H1 (cell line): ENCODE measurements at regions not wholly inside any gene's neighbourhood (a gene's known extent, or its start where the extent isn't known, plus 50 kb on each side); places are given as distances from the start of the nearest gene placed in this dataset.

Experiments used
- CTCF ChIA-PET: fragments of 300-600 bp; sonication (Branson Sonifier 250); formaldehyde crosslinking; loops from one replicate; lab custom pipeline; 2021; ENCODE audit not compliant: partially characterized antibody; lab: Charles Lee
- POLR2A ChIA-PET: fragments of 300-600 bp; sonication (Branson Sonifier 250); formaldehyde crosslinking; loops from one replicate; lab custom pipeline; 2021; ENCODE audit warnings: inconsistent platforms; ENCODE audit not compliant: partially characterized antibody; lab: Charles Lee
- DNase-seq, 2 experiments: peaks; one replicate each; pipeline versions ENCODE4 v3.0.0 to v3.0.0-alpha.2; 2010 to 2022; ENCODE audit warnings: low spot score in 2 of 2, low read depth in 1 of 2, mixed read lengths in 1 of 2
- FAIRE-seq: peaks from 2 replicates; lab custom pipeline; 2011; peaks lifted over from hg19 to GRCh38; lab: Jason Lieb, UNC
- H2AFZ ChIP-seq: 2 replicates; pipeline ENCODE4 v1.8.1; 2012; ENCODE audit warnings: low read length, inconsistent platforms
- H2AK5ac ChIP-seq: 2 replicates; pipeline ENCODE4 v1.6.1; 2013; ENCODE audit warnings: low read depth, low read length
- H2BK120ac ChIP-seq: replicated peaks from 2 replicates; pipeline ENCODE3; 2013; ENCODE audit warnings: low read depth, low read length, inconsistent platforms
- H2BK12ac ChIP-seq: 2 replicates; pipeline ENCODE4 v1.6.1; 2013; ENCODE audit warnings: low read depth, low read length
- H2BK15ac ChIP-seq: 2 replicates; pipeline ENCODE4 v1.6.1; 2013; ENCODE audit warnings: low read length
- H2BK20ac ChIP-seq: 2 replicates; pipeline ENCODE4 v1.6.1; 2013; ENCODE audit warnings: low read length
- H2BK5ac ChIP-seq: 2 replicates; pipeline ENCODE4 v1.6.1; 2013; ENCODE audit warnings: low read depth, low read length
- H3K14ac ChIP-seq: 2 replicates; pipeline ENCODE4 v1.6.1; 2013; ENCODE audit warnings: inconsistent platforms; ENCODE audit not compliant: insufficient read length
- H3K18ac ChIP-seq: 2 replicates; pipeline ENCODE4 v1.6.1; 2013; ENCODE audit warnings: low read length; ENCODE audit errors: extremely low read depth
- H3K23ac ChIP-seq: 2 replicates; pipeline ENCODE4 v1.6.1; 2013; ENCODE audit warnings: inconsistent platforms; ENCODE audit not compliant: insufficient read length
- H3K23me2 ChIP-seq: 2 replicates; pipeline ENCODE4 v1.6.1; 2013; ENCODE audit warnings: low read depth, low read length
- H3K27ac ChIP-seq: 2 replicates; pipeline ENCODE4 v1.6.1; 2011; ENCODE audit warnings: low read depth, low read length, inconsistent platforms
- H3K27me3 ChIP-seq, 4 experiments: replicated peaks in 1 of 4; 1 replicate in 1 of 4; 2 replicates in 3 of 4; pipeline versions ENCODE4 v1.6.1 to v1.8.1; 2011 to 2013; ENCODE audit warnings: low read length in 3 of 4, mild to moderate bottlenecking in 3 of 4, inconsistent platforms in 2 of 4, mixed read lengths in 2 of 4, moderate library complexity in 1 of 4; ENCODE audit not compliant: control insufficient read depth in 3 of 4, insufficient read depth in 3 of 4; ENCODE audit errors: extremely low read depth in 1 of 4
- H3K36me3 ChIP-seq, 4 experiments: 2 replicates each; pipeline versions ENCODE4 v1.6.1 to v1.8.1; 2011 to 2013; ENCODE audit warnings: mild to moderate bottlenecking in 4 of 4, low read length in 3 of 4, moderate library complexity in 2 of 4, control low read depth in 1 of 4, inconsistent platforms in 1 of 4; ENCODE audit not compliant: insufficient read depth in 4 of 4, control insufficient read depth in 2 of 4
- H3K4ac ChIP-seq: replicated peaks from 2 replicates; pipeline ENCODE3; 2013; ENCODE audit warnings: low read length, low read depth, mixed read lengths, inconsistent platforms; ENCODE audit not compliant: insufficient read length
- H3K4me1 ChIP-seq, 4 experiments: replicated peaks in 1 of 4; 1 replicate in 1 of 4; 2 replicates in 3 of 4; pipeline versions ENCODE4 v1.6.1 to v1.8.1; 2011 to 2013; ENCODE audit warnings: low read length in 3 of 4, inconsistent platforms in 2 of 4, mixed read lengths in 1 of 4; ENCODE audit not compliant: insufficient read depth in 4 of 4, control insufficient read depth in 3 of 4
- H3K4me2 ChIP-seq, 2 experiments: 2 replicates each; pipeline versions ENCODE4 v1.6.1 to v1.8.1; 2011 to 2013; ENCODE audit warnings: low read depth in 2 of 2, low read length in 2 of 2, control low read depth in 1 of 2, inconsistent platforms in 1 of 2, mild to moderate bottlenecking in 1 of 2; ENCODE audit not compliant: insufficient read depth in 1 of 2
- H3K4me3 ChIP-seq, 4 experiments: fragments of 200-600, 300-600 bp in 1 of 4; sonication (generic), shearing (Covaris generic), sonication (Bioruptor Twin) in 1 of 4; 2 replicates each; pipeline versions ENCODE4 v1.5.1 to v1.8.1; 2011 to 2016; ENCODE audit warnings: low read length in 4 of 4, low read depth in 3 of 4, control low read depth in 2 of 4, inconsistent platforms in 2 of 4, mild to moderate bottlenecking in 2 of 4, mixed read lengths in 1 of 4, moderate library complexity in 1 of 4; ENCODE audit not compliant: insufficient read depth in 2 of 4; ENCODE audit errors: extremely low read depth in 1 of 4
- H3K56ac ChIP-seq: replicated peaks from 2 replicates; pipeline ENCODE3; 2013; ENCODE audit warnings: low read depth, mild to moderate bottlenecking, mixed read lengths, low read length, inconsistent platforms; ENCODE audit not compliant: insufficient read length
- H3K79me1 ChIP-seq: 2 replicates; pipeline ENCODE4 v1.6.1; 2013; ENCODE audit warnings: low read depth, low read length, control low read depth
- H3K79me2 ChIP-seq, 2 experiments: 2 replicates each; pipeline versions ENCODE4 v1.6.1 to v1.8.1; 2012 to 2013; ENCODE audit warnings: low read length in 2 of 2, mild to moderate bottlenecking in 2 of 2, inconsistent platforms in 1 of 2; ENCODE audit not compliant: insufficient read depth in 2 of 2, control insufficient read depth in 1 of 2
- H3K9ac ChIP-seq, 4 experiments: replicated peaks in 1 of 4; 1 replicate in 1 of 4; 2 replicates in 3 of 4; pipeline versions ENCODE4 v1.6.1 to v1.8.1; 2011 to 2013; ENCODE audit warnings: low read depth in 3 of 4, low read length in 3 of 4, control low read depth in 2 of 4, mild to moderate bottlenecking in 2 of 4, moderate library complexity in 2 of 4, inconsistent platforms in 1 of 4; ENCODE audit errors: extremely low read depth in 1 of 4
- H3K9me3 ChIP-seq, 2 experiments: 2 replicates each; pipeline versions ENCODE4 v1.6.1 to v1.8.1; 2012 to 2013; ENCODE audit warnings: mild to moderate bottlenecking in 2 of 2, moderate library complexity in 2 of 2, control low read depth in 1 of 2, inconsistent platforms in 1 of 2, low read depth in 1 of 2, low read length in 1 of 2, mixed read lengths in 1 of 2; ENCODE audit not compliant: insufficient read depth in 2 of 2
- H4K20me1 ChIP-seq, 2 experiments: replicated peaks in 1 of 2; 2 replicates each; pipeline versions ENCODE3 to v1.8.1; 2011 to 2013; ENCODE audit warnings: inconsistent platforms in 2 of 2, low read length in 2 of 2, mild to moderate bottlenecking in 1 of 2; ENCODE audit not compliant: insufficient read depth in 2 of 2, control insufficient read depth in 1 of 2
- H4K5ac ChIP-seq: 2 replicates; pipeline ENCODE4 v1.6.1; 2013; ENCODE audit warnings: low read length, low read depth, mixed read lengths, inconsistent platforms; ENCODE audit not compliant: insufficient read length
- H4K8ac ChIP-seq: 2 replicates; pipeline ENCODE4 v1.8.0; 2013; ENCODE audit warnings: mild to moderate bottlenecking, moderate library complexity, low read length, inconsistent platforms; ENCODE audit not compliant: insufficient read depth; ENCODE audit errors: extremely low read depth
- H4K91ac ChIP-seq: replicated peaks from 2 replicates; pipeline ENCODE3; 2013; ENCODE audit warnings: low read length, mixed read lengths, inconsistent platforms; ENCODE audit not compliant: insufficient read length
- WGBS, 2 experiments: shearing (Covaris generic) in 1 of 2; methylation state at CpG; one replicate each; pipeline versions ENCODE4 v1.1.6 to v1.1.7; 2013 to 2015; ENCODE audit warnings: low lambda C conversion rate in 2 of 2, mixed read lengths in 2 of 2, inconsistent platforms in 1 of 2, low coverage in 1 of 2, missing lambda C conversion rate in 1 of 2; ENCODE audit not compliant: insufficient replicate concordance in 2 of 2, insufficient coverage in 1 of 2, insufficient read length in 1 of 2; ENCODE audit errors: extremely low coverage in 1 of 2, missing lambda C conversion rate in 1 of 2; 5-methylcytosine and 5-hydroxymethylcytosine counted together

DNA sequence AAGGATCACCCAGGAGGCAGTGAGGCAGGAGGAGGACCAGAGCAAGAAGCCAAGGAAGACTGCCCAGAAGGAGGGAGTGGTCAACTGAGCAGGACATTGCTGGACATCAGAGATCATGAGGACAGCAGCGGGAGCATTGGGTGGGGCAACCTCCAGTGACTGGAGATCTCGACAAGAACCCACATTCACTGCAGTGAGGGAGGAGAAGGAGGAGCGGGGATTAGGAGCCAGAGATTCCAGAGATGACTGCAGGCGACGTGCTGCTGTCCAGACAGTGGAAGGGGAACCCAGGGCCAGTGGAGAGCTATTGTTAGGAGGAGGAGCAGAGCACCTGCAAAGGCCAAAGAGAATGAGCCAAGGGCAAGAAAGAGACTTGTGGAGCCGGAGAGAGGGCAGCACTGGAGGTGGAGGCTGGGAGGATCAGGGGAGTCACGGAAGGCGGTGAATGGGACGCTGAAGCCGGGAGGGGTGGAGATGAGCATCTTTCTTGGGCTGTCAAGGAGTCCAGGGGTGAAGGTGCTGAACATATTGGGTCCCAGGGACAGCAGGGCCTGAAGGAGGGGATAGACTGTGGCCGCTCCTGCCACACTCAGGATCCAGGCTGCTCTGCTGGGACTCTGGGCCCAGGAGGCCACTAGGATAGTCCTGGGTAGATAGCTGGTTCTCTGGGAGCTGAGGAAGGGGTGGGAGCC is 140.1 kb upstream of the UNC5B start:
- DNase-seq, result no peak
- H3K27ac ChIP-seq, result no peak overlapping the region
- no peak overlapping the region for H3K9ac ChIP-seq
- H4K8ac ChIP-seq, result no peak overlapping the region
- no peaks in the 10 kb centered on the region for H4K20me1 ChIP-seq
- no peak overlapping the region for H3K14ac ChIP-seq
- H2AK5ac ChIP-seq, result no peak overlapping the region
- H3K4me1 ChIP-seq, result peaks cover 3 to 27% (median 10%) of the 10 kb centered on the region in 4 experiments; a peak in 6 of 7 replicates
- no peak overlapping the region for H4K91ac ChIP-seq
- H3K18ac ChIP-seq, result no peak overlapping the region
- H2BK12ac ChIP-seq, result no peak overlapping the region
- 84% methylated on average over 11 of the region's 11 CpGs; no CpG with 5 or more reads in 1 of the 2 experiments for WGBS, 2 experiments
- H4K5ac ChIP-seq, result no peak overlapping the region
- H3K36me3 ChIP-seq, result no peaks in the 10 kb centered on the region
- H3K27me3 ChIP-seq, result no peaks in the 10 kb centered on the region; a peak in 1 of 7 replicates
- H2AFZ ChIP-seq, result no peak overlapping the region
- no peak overlapping the region for H3K4me2 ChIP-seq
- no peak overlapping the region for H3K4me3 ChIP-seq
- no peak overlapping the region for H2BK15ac ChIP-seq
- FAIRE-seq, result no peak
- no peaks in the 10 kb centered on the region for H3K23me2 ChIP-seq
- no peak overlapping the region for H3K56ac ChIP-seq
- no peaks in the 10 kb centered on the region for H3K79me1 ChIP-seq
- H2BK5ac ChIP-seq, result no peak overlapping the region
- no peak overlapping the region for H3K23ac ChIP-seq
- H3K79me2 ChIP-seq, result no peaks in the 10 kb centered on the region
- H2BK120ac ChIP-seq, result no peak overlapping the region
- ChIA-PET POLR2A (interaction anchor here (1.6 kb wide), 1 partner anchor 10 kb away, joined by 4 read pairs; no protein-coding TSS in a partner anchor), CTCF (interaction anchor here (1.0 to 3.0 kb wide), 11 partner anchors 8 to 212 kb away, joined by 3 to 14 read pairs (median 4); no protein-coding TSS in a partner anchor)
- no peaks in the 10 kb centered on the region for H3K9me3 ChIP-seq
- no peak overlapping the region for H2BK20ac ChIP-seq
- no peak overlapping the region for H3K4ac ChIP-seq
